ENCODE measurements at regions not wholly inside any gene's neighbourhood (a gene's known extent, or its start where the extent isn't known, plus 50 kb on each side); places are given as distances from the start of the nearest gene placed in this dataset.

- in situ Hi-C loops (cut with HindIII; ENCODE audit: low pct_unique_long_range_greater_than_20kb, low sequenced_read_pairs) = no loop called here
These were observed 520.6 kb downstream of the STK39 start for GRCh38 chr2:167726788-167727187.

GRCh38 chr2:167721593-167721992, 525.8 kb downstream of the STK39 start:
- no peak for ATAC-seq

More at GRCh38 chr2:167726788-167727187, 520.6 kb downstream of the STK39 start:
- BruUV-seq (replicated peaks) = no TSS peak
- no peak overlapping the region for H3K4me3 ChIP-seq (ENCODE audit: low read depth in 2 of 2, low read length in 2 of 2)
- TF ChIP-seq POLR2AphosphoS5 (IDR thresholded peaks at IDR 0.05; ENCODE audit: low read depth, low read length) = no peak
- TF ChIP-seq SIN3A (IDR thresholded peaks at IDR 0.05; ENCODE audit: borderline replicate concordance, insufficient read depth, low read depth, low read length) = no peak
- TF ChIP-seq, protein P1, sequence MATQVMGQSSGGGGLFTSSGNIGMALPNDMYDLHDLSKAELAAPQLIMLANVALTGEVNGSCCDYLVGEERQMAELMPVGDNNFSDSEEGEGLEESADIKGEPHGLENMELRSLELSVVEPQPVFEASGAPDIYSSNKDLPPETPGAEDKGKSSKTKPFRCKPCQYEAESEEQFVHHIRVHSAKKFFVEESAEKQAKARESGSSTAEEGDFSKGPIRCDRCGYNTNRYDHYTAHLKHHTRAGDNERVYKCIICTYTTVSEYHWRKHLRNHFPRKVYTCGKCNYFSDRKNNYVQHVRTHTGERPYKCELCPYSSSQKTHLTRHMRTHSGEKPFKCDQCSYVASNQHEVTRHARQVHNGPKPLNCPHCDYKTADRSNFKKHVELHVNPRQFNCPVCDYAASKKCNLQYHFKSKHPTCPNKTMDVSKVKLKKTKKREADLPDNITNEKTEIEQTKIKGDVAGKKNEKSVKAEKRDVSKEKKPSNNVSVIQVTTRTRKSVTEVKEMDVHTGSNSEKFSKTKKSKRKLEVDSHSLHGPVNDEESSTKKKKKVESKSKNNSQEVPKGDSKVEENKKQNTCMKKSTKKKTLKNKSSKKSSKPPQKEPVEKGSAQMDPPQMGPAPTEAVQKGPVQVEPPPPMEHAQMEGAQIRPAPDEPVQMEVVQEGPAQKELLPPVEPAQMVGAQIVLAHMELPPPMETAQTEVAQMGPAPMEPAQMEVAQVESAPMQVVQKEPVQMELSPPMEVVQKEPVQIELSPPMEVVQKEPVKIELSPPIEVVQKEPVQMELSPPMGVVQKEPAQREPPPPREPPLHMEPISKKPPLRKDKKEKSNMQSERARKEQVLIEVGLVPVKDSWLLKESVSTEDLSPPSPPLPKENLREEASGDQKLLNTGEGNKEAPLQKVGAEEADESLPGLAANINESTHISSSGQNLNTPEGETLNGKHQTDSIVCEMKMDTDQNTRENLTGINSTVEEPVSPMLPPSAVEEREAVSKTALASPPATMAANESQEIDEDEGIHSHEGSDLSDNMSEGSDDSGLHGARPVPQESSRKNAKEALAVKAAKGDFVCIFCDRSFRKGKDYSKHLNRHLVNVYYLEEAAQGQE (IDR thresholded peaks at IDR 0.05; ENCODE audit: insufficient read depth in 1 of 2, low read depth in 2 of 2, low read length in 1 of 2) = no peak
- no peak for TF ChIP-seq TCF7L2 (IDR thresholded peaks at IDR 0.05; ENCODE audit: low read depth, low read length)
- TF ChIP-seq, protein P2, sequence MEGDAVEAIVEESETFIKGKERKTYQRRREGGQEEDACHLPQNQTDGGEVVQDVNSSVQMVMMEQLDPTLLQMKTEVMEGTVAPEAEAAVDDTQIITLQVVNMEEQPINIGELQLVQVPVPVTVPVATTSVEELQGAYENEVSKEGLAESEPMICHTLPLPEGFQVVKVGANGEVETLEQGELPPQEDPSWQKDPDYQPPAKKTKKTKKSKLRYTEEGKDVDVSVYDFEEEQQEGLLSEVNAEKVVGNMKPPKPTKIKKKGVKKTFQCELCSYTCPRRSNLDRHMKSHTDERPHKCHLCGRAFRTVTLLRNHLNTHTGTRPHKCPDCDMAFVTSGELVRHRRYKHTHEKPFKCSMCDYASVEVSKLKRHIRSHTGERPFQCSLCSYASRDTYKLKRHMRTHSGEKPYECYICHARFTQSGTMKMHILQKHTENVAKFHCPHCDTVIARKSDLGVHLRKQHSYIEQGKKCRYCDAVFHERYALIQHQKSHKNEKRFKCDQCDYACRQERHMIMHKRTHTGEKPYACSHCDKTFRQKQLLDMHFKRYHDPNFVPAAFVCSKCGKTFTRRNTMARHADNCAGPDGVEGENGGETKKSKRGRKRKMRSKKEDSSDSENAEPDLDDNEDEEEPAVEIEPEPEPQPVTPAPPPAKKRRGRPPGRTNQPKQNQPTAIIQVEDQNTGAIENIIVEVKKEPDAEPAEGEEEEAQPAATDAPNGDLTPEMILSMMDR (IDR thresholded peaks at IDR 0.05) = no peak
- H3K9me3 ChIP-seq (ENCODE audit: control insufficient read depth, insufficient read depth, low read depth, low read length) = no peaks in the 10 kb centered on the region
- H3K27ac ChIP-seq (ENCODE audit: low read length) = no peak overlapping the region
- H3K27me3 ChIP-seq (ENCODE audit: control insufficient read depth, insufficient read depth, low read length) = no peaks in the 10 kb centered on the region
- ATAC-seq (no peak), DNase-seq (ENCODE audit: low read depth, low spot score) (no peak)
- ChIA-PET POLR2A (no interaction called here), CTCF (no interaction called here)
- H3K4me1 ChIP-seq (ENCODE audit: control insufficient read depth, insufficient read depth, low read length) = no peaks in the 10 kb centered on the region
- intact Hi-C loops (cut with micrococcal nuclease; ENCODE audit: unreplicated experiment) = no loop called here
- no peaks in the 10 kb centered on the region for H3K36me3 ChIP-seq (ENCODE audit: control insufficient read depth, insufficient read depth, low read length)

More at GRCh38 chr2:167721593-167721992, 525.8 kb downstream of the STK39 start:
- DNase-seq (ENCODE audit: low read depth, low spot score) = no peak
- intact Hi-C loops (cut with micrococcal nuclease; ENCODE audit: unreplicated experiment) (no loop called here), in situ Hi-C loops (cut with HindIII; ENCODE audit: low pct_unique_long_range_greater_than_20kb, low sequenced_read_pairs) (no loop called here)
- Histone ChIP-seq H3K9me3 (ENCODE audit: control insufficient read depth, insufficient read depth, low read depth, low read length) (no peaks in the 10 kb centered on the region), H3K4me3 (ENCODE audit: low read depth in 2 of 2, low read length in 2 of 2) (no peak overlapping the region), H3K27ac (ENCODE audit: low read length) (no peak overlapping the region), H3K4me1 (ENCODE audit: control insufficient read depth, insufficient read depth, low read length) (no peaks in the 10 kb centered on the region), H3K27me3 (ENCODE audit: control insufficient read depth, insufficient read depth, low read length) (no peaks in the 10 kb centered on the region), H3K36me3 (ENCODE audit: control insufficient read depth, insufficient read depth, low read length) (no peaks in the 10 kb centered on the region)
- TF ChIP-seq, protein P2 (IDR thresholded peaks at IDR 0.05) = no peak
- BruUV-seq (replicated peaks) = no TSS peak
- ChIA-PET POLR2A (no interaction called here), CTCF (no interaction called here)
